DND-41 (cell line): ENCODE measurements at regions not wholly inside any gene's neighbourhood (a gene's known extent, or its start where the extent isn't known, plus 50 kb on each side); places are given as distances from the start of the nearest gene placed in this dataset.

Experiments used
- ATAC-seq: fragments of 200-7000 bp; cut with Tn5 transposase; 3 replicates; pipeline ENCODE4 v1.9.1; 2021; ENCODE audit warnings: low read depth; ENCODE audit not compliant: insufficient read depth
- DNase-seq: peaks from one replicate; pipeline ENCODE4 v3.0.0-alpha.2; 2020
- H2AFZ ChIP-seq: 2 replicates; pipeline ENCODE4 v1.6.0; 2012; ENCODE audit warnings: low read depth, low read length
- H3K27ac ChIP-seq: 2 replicates; pipeline ENCODE4 v1.5.1; 2012; ENCODE audit warnings: low read length, inconsistent platforms
- H3K27me3 ChIP-seq: fragments of 200-600 bp; sonication (generic); 2 replicates; pipeline ENCODE4 v1.6.0; 2012; ENCODE audit warnings: low read length, mild to moderate bottlenecking, inconsistent platforms; ENCODE audit not compliant: insufficient read depth, poor library complexity
- H3K36me3 ChIP-seq: 2 replicates; pipeline ENCODE4 v1.5.1; 2012; ENCODE audit warnings: low read length, inconsistent platforms; ENCODE audit not compliant: insufficient read depth
- H3K4me1 ChIP-seq: 2 replicates; pipeline ENCODE4 v1.5.1; 2012; ENCODE audit warnings: mild to moderate bottlenecking, low read length; ENCODE audit not compliant: insufficient read depth
- H3K4me2 ChIP-seq: 2 replicates; pipeline ENCODE4 v1.6.0; 2012; ENCODE audit warnings: mild to moderate bottlenecking, moderate library complexity, low read length, inconsistent platforms; ENCODE audit not compliant: insufficient read depth
- H3K4me3 ChIP-seq, 2 experiments: fragments of 200-600 bp in 1 of 2; shearing (Covaris generic) in 1 of 2; 2 replicates each; pipeline ENCODE4 v1.5.1; 2012 to 2016; ENCODE audit warnings: inconsistent platforms in 2 of 2, low read length in 2 of 2, mild to moderate bottlenecking in 2 of 2, low read depth in 1 of 2, moderate library complexity in 1 of 2
- H3K79me2 ChIP-seq: 2 replicates; pipeline ENCODE4 v1.6.0; 2012; ENCODE audit warnings: low read length, inconsistent platforms; ENCODE audit not compliant: insufficient read depth
- H3K9ac ChIP-seq: 2 replicates; pipeline ENCODE4 v1.6.0; 2012; ENCODE audit warnings: low read depth, mild to moderate bottlenecking, inconsistent platforms, low read length, moderate library complexity
- H3K9me3 ChIP-seq: 2 replicates; pipeline ENCODE4 v1.5.1; 2012; ENCODE audit warnings: low read length, moderate library complexity, mild to moderate bottlenecking, inconsistent platforms; ENCODE audit not compliant: insufficient read depth, severe bottlenecking
- H4K20me1 ChIP-seq: 2 replicates; pipeline ENCODE4 v1.6.0; 2012; ENCODE audit warnings: low read length; ENCODE audit not compliant: insufficient read depth
- EZH2 ChIP-seq: IDR thresholded peaks from 3 replicates; pipeline ENCODE4 v1.6.1; 2012; ENCODE audit warnings: borderline replicate concordance, low read depth, mild to moderate bottlenecking, moderate library complexity, low read length, inconsistent platforms; ENCODE audit not compliant: severe bottlenecking
- TF ChIP-seq, protein P1 (sequence below): IDR thresholded peaks from 2 replicates; pipeline ENCODE4 v1.5.1; 2012; ENCODE audit warnings: borderline replicate concordance, low read length, moderate library complexity, mild to moderate bottlenecking; ENCODE audit not compliant: poor library complexity, severe bottlenecking; ENCODE audit errors: extremely low read depth

DNA sequence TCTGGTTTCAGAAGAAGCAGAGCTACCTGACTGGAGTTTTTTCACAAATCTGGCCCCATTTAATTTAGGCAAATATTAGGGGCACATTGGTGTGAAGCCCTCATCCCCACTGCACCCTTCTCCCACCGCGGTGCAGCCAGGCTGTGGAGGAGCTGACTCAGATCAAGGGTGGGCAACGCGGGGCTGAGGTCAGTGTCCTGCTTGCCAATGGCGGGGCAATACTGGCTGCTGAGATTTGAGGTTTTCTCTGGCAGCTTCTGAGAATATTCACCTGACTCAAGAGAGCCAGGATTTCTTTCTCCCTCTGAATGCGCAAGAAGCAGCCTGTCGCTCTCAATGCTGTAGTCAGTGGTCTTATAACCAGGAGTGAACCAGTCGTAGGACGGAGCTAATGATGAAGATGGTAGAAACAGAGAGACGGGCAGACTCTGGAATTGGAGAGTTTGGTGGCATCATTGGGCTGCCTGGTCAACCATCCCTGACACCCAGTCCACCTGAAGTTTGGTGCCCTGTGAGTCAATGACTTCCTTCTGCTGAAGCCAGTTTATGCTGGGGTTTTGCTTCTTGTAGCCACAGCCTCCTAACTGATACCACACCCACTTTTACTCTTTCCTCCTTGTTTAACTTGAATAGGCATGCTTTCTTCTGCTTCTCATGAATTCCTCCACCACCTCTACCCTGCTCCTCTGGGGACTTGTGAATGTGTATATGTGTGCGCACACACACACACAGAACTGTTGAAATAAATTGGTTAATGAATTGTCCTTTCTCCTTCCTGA, 123.7 kb upstream of the CTBP2 start:
- Histone ChIP-seq H2AFZ (no peak overlapping the region), H3K9me3 (no peaks in the 10 kb centered on the region), H3K36me3 (no peaks in the 10 kb centered on the region), H3K4me3 (no peak overlapping the region), H3K9ac (no peak overlapping the region), H4K20me1 (no peaks in the 10 kb centered on the region), H3K4me1 (no peaks in the 10 kb centered on the region), H3K27me3 (no peaks in the 10 kb centered on the region), H3K79me2 (no peaks in the 10 kb centered on the region), H3K4me2 (no peak overlapping the region), H3K27ac (no peak overlapping the region)
- no peak for TF ChIP-seq EZH2
- TF ChIP-seq, protein P1, sequence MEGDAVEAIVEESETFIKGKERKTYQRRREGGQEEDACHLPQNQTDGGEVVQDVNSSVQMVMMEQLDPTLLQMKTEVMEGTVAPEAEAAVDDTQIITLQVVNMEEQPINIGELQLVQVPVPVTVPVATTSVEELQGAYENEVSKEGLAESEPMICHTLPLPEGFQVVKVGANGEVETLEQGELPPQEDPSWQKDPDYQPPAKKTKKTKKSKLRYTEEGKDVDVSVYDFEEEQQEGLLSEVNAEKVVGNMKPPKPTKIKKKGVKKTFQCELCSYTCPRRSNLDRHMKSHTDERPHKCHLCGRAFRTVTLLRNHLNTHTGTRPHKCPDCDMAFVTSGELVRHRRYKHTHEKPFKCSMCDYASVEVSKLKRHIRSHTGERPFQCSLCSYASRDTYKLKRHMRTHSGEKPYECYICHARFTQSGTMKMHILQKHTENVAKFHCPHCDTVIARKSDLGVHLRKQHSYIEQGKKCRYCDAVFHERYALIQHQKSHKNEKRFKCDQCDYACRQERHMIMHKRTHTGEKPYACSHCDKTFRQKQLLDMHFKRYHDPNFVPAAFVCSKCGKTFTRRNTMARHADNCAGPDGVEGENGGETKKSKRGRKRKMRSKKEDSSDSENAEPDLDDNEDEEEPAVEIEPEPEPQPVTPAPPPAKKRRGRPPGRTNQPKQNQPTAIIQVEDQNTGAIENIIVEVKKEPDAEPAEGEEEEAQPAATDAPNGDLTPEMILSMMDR: no peak
- ATAC-seq (no peak), DNase-seq (no peak)

DNA sequence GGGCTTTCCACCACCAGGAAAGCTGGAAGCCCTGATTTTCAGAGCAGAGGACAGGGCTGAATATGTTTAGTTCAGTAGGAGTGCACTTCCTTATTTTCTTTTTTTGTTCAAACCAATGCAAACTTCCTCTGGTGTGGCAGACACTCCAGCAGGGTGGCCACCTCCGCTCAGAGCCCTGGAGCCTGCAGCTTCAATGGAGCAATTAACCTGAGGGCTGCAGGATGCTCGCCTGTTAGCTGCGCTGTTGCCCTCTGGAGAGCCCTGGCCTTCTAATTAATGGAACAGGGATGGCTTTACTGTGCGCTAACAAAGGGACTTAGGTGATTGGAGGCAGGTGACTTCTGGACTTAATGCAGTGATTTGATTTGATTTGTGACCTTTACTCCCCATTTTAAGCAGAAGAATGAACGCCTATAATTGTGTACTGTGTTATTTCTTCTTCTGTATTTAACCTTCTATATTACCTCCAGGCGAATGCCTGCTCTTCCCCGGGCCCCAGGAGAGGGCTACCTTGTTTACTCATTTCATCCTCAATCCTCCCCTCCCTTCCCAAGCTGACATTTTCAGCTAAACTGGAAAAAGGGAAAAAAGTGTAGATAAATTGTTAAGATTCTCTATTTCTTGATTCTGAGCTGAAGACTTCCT, 123.0 kb upstream of the CTBP2 start:
- Histone ChIP-seq H4K20me1 (no peaks in the 10 kb centered on the region), H3K4me2 (no peak overlapping the region), H3K36me3 (no peaks in the 10 kb centered on the region), H3K9ac (no peak overlapping the region), H3K27me3 (no peaks in the 10 kb centered on the region), H3K4me1 (no peaks in the 10 kb centered on the region), H2AFZ (no peak overlapping the region), H3K27ac (no peak overlapping the region), H3K9me3 (no peaks in the 10 kb centered on the region), H3K4me3 (no peak overlapping the region), H3K79me2 (no peaks in the 10 kb centered on the region)
- ATAC-seq (no peak), DNase-seq (no peak)
- TF ChIP-seq, protein P1: no peak
- no peak for TF ChIP-seq EZH2

DNA sequence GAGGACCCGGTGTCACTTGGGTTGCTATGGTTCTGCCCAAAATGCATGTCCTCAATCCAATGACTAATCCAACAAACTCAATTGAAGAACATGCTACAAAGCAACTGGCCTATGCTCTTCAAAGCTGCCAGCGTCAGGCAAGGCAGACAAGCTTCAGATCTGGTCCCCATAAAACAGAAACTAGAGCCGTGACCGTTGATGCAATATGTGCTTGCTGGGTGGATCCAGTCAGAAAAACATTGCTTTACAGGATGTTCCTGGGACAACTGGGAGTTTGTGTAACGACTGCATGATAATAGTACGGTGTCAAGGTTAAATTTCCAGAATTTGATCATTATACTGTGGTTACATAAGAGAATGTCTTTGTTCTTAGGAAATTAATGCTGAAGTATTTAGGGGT, 120.7 kb upstream of the CTBP2 start:
- no peak overlapping the region for H3K27ac ChIP-seq
- H3K4me2 ChIP-seq: no peak overlapping the region
- H3K27me3 ChIP-seq: no peaks in the 10 kb centered on the region
- TF ChIP-seq, protein P1: no peak
- TF ChIP-seq EZH2: no peak
- no peak overlapping the region for H3K4me3 ChIP-seq
- H3K9ac ChIP-seq: no peak overlapping the region
- no peaks in the 10 kb centered on the region for H3K9me3 ChIP-seq
- ATAC-seq (no peak), DNase-seq (no peak)
- H2AFZ ChIP-seq: no peak overlapping the region
- no peaks in the 10 kb centered on the region for H3K79me2 ChIP-seq
- H3K36me3 ChIP-seq: no peaks in the 10 kb centered on the region
- no peaks in the 10 kb centered on the region for H4K20me1 ChIP-seq
- H3K4me1 ChIP-seq: no peaks in the 10 kb centered on the region
